ENCODE measurements at regions not wholly inside any gene's neighbourhood (a gene's known extent, or its start where the extent isn't known, plus 50 kb on each side); places are given as distances from the start of the nearest gene placed in this dataset.

- no peak for TF ChIP-seq FOXK2 (IDR thresholded peaks at IDR 0.05)
- TF ChIP-seq PML (IDR thresholded peaks at IDR 0.05; ENCODE audit: low read length), result no peak
- no peak for TF ChIP-seq POLR2A (IDR thresholded peaks at IDR 0.05; ENCODE audit: low read depth, low read length)
- no peak for TF ChIP-seq NBN (IDR thresholded peaks at IDR 0.05)
- TF ChIP-seq SP1 (IDR thresholded peaks at IDR 0.05; ENCODE audit: low read depth, low read length), result no peak
- TF ChIP-seq ZNF274 (IDR thresholded peaks at IDR 0.05; ENCODE audit: insufficient read depth, insufficient read length), result no peak
- TF ChIP-seq STAT1 (conservative IDR thresholded peaks at IDR 0.05), result no peak
- no peak for TF ChIP-seq CEBPB (IDR thresholded peaks at IDR 0.05; ENCODE audit: borderline replicate concordance in 1 of 2, low read depth in 2 of 2, low read length in 2 of 2)
- TF ChIP-seq BACH1 (IDR thresholded peaks at IDR 0.05; ENCODE audit: borderline replicate concordance), result no peak
- TF ChIP-seq MTA2 (IDR thresholded peaks at IDR 0.05; ENCODE audit: low read depth), result no peak
- no peak for TF ChIP-seq EP300 (IDR thresholded peaks at IDR 0.05; ENCODE audit: borderline replicate concordance in 1 of 2, control insufficient read depth in 1 of 2, low read depth in 2 of 2, low read length in 2 of 2)
- TF ChIP-seq, protein P1, sequence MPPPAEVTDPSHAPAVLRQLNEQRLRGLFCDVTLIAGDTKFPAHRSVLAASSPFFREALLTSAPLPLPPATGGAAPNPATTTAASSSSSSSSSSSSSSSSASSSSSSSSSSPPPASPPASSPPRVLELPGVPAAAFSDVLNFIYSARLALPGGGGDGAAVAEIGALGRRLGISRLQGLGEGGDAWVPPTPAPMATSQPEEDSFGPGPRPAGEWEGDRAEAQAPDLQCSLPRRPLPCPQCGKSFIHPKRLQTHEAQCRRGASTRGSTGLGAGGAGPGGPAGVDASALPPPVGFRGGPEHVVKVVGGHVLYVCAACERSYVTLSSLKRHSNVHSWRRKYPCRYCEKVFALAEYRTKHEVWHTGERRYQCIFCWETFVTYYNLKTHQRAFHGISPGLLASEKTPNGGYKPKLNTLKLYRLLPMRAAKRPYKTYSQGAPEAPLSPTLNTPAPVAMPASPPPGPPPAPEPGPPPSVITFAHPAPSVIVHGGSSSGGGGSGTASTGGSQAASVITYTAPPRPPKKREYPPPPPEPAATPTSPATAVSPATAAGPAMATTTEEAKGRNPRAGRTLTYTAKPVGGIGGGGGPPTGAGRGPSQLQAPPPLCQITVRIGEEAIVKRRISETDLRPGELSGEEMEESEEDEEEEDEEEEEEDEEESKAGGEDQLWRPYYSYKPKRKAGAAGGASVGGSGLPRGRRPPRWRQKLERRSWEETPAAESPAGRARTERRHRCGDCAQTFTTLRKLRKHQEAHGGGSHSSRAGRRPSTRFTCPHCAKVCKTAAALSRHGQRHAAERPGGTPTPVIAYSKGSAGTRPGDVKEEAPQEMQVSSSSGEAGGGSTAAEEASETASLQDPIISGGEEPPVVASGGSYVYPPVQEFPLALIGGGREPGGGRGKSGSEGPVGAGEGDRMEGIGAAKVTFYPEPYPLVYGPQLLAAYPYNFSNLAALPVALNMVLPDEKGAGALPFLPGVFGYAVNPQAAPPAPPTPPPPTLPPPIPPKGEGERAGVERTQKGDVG (CRISPR knock-in tag; IDR thresholded peaks at IDR 0.05), result no peak
These were observed 123.3 kb upstream of the TTC14 start (continued) for GRCh38 chr3:180478695-180479094.

GRCh38 chr3:180492047-180492446, 109.9 kb upstream of the TTC14 start:
- no peak overlapping the region for H3K9ac ChIP-seq (ENCODE audit: control insufficient read depth, insufficient read depth, low read length)
- FAIRE-seq (no peak), DNase-seq (ENCODE audit: low read depth, low spot score) (no peak), ATAC-seq (no peak)
- no peaks in the 10 kb centered on the region for H3K79me2 ChIP-seq (ENCODE audit: control insufficient read depth, insufficient read depth, low read length)
- intact Hi-C loops (cut with micrococcal nuclease; ENCODE audit: unreplicated experiment), result no loop called here
- no peak overlapping the region for H2AFZ ChIP-seq (ENCODE audit: control insufficient read depth, low read depth, low read length)
- no peaks in the 10 kb centered on the region for H3K4me1 ChIP-seq (ENCODE audit: control insufficient read depth, insufficient read depth, low read length)
- H3K9me3 ChIP-seq (replicated peaks; ENCODE audit: control insufficient read depth, insufficient read depth, low read length), result no peaks in the 10 kb centered on the region
- WGBS (ENCODE audit: insufficient coverage, insufficient replicate concordance, low lambda C conversion rate, missing lambda C conversion rate), result 0% methylated on average over 1 of the region's 1 CpG
- no peak overlapping the region for H3K4me3 ChIP-seq
- ChIA-PET CTCF (no interaction called here), RAD21 (ENCODE audit: unreplicated experiment) (no interaction called here), SMC1A (ENCODE audit: uncharacterized antibody, unreplicated experiment) (interaction anchor here (0.8 kb wide), 1 partner anchor 53 kb away, joined by 3 read pairs; no protein-coding TSS in a partner anchor), POLR2A (no interaction called here)
- H3K27ac ChIP-seq (ENCODE audit: control insufficient read depth, insufficient read depth), result no peak overlapping the region
- TF ChIP-seq, protein P2, sequence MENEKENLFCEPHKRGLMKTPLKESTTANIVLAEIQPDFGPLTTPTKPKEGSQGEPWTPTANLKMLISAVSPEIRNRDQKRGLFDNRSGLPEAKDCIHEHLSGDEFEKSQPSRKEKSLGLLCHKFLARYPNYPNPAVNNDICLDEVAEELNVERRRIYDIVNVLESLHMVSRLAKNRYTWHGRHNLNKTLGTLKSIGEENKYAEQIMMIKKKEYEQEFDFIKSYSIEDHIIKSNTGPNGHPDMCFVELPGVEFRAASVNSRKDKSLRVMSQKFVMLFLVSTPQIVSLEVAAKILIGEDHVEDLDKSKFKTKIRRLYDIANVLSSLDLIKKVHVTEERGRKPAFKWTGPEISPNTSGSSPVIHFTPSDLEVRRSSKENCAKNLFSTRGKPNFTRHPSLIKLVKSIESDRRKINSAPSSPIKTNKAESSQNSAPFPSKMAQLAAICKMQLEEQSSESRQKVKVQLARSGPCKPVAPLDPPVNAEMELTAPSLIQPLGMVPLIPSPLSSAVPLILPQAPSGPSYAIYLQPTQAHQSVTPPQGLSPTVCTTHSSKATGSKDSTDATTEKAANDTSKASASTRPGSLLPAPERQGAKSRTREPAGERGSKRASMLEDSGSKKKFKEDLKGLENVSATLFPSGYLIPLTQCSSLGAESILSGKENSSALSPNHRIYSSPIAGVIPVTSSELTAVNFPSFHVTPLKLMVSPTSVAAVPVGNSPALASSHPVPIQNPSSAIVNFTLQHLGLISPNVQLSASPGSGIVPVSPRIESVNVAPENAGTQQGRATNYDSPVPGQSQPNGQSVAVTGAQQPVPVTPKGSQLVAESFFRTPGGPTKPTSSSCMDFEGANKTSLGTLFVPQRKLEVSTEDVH (IDR thresholded peaks at IDR 0.05; ENCODE audit: low read depth, partially characterized antibody), result no peak
- TF ChIP-seq IRF3 (IDR thresholded peaks at IDR 0.05) (no peak), NFYA (IDR thresholded peaks at IDR 0.05; ENCODE audit: borderline replicate concordance, low read depth, low read length) (no peak), BACH1 (IDR thresholded peaks at IDR 0.05; ENCODE audit: borderline replicate concordance) (no peak), CHD2 (IDR thresholded peaks at IDR 0.05; ENCODE audit: borderline replicate concordance, low read depth, low read length) (no peak), ZBTB33 (IDR thresholded peaks at IDR 0.05) (no peak)
- no peaks in the 10 kb centered on the region for H3K36me3 ChIP-seq (ENCODE audit: control insufficient read depth in 2 of 2, insufficient read depth in 2 of 2, low read length in 1 of 2)
- H3K4me2 ChIP-seq (ENCODE audit: control insufficient read depth, insufficient read depth), result no peak overlapping the region
- H4K20me1 ChIP-seq (ENCODE audit: control insufficient read depth, insufficient read depth), result no peaks in the 10 kb centered on the region
- in situ Hi-C loops (cut with MboI), result no loop called here
- BruUV-seq (replicated peaks), result no TSS peak
- no peaks in the 10 kb centered on the region for H3K27me3 ChIP-seq (replicated peaks in 1 of 2; ENCODE audit: control insufficient read depth in 2 of 2, insufficient read depth in 2 of 2, low read length in 1 of 2)

Measured in GM12878 (cell line).